ENCODE measurements at regions not wholly inside any gene's neighbourhood (a gene's known extent, or its start where the extent isn't known, plus 50 kb on each side); places are given as distances from the start of the nearest gene placed in this dataset.

- TF ChIP-seq CTCF (IDR thresholded peaks at IDR 0.05; ENCODE audit: low read depth, low read length, poor library complexity, severe bottlenecking) (no peak), EZH2phosphoT487 (IDR thresholded peaks at IDR 0.05; ENCODE audit: borderline replicate concordance, low read length) (no peak)
These were observed 97.8 kb downstream of the SPTSSA start for GRCh38 chr14:34364201-34364600.
